SJSA1 (cell line): ENCODE measurements at regions not wholly inside any gene's neighbourhood (a gene's known extent, or its start where the extent isn't known, plus 50 kb on each side); places are given as distances from the start of the nearest gene placed in this dataset.
"Not testable (repeated sequence)": the region's sequence is repeated elsewhere in the genome, so short reads cannot be mapped to it uniquely, and the experiment has no call there.

Experiments
- DNase-seq, 2 experiments: peaks; one replicate each; pipeline ENCODE4 v3.0.0-alpha.2; 2015 to 2020; ENCODE audit warnings: low spot score in 2 of 2, low read depth in 1 of 2
- H3K27ac ChIP-seq: fragments of 250-450 bp; sonication (Bioruptor Pico); 2 replicates; pipeline ENCODE4 v1.5.1; 2020; ENCODE audit warnings: mild to moderate bottlenecking, moderate library complexity
- H3K27me3 ChIP-seq: fragments of 250-450 bp; sonication (Bioruptor Pico); replicated peaks from 2 replicates; pipeline ENCODE4 v1.5.1; 2020; ENCODE audit warnings: mild to moderate bottlenecking, moderate library complexity
- H3K36me3 ChIP-seq: fragments of 250-450 bp; sonication (Bioruptor Pico); 2 replicates; pipeline ENCODE4 v1.5.1; 2020; ENCODE audit warnings: mild to moderate bottlenecking
- H3K4me1 ChIP-seq: fragments of 250-450 bp; sonication (Bioruptor Pico); replicated peaks from 2 replicates; pipeline ENCODE4 v1.6.1; 2021; ENCODE audit warnings: mild to moderate bottlenecking
- H3K4me3 ChIP-seq: fragments of 250-450 bp; sonication (Bioruptor Pico); 2 replicates; pipeline ENCODE4 v1.5.1; 2020; ENCODE audit warnings: mild to moderate bottlenecking
- H3K9me3 ChIP-seq: fragments of 250-450 bp; sonication (Bioruptor Pico); replicated peaks from 2 replicates; pipeline ENCODE4 v1.5.1; 2020; ENCODE audit warnings: mild to moderate bottlenecking

GRCh38 chr19:56894626-56895025 is 54.1 kb upstream of the PEG3 start:
- H3K27ac ChIP-seq = no peak overlapping the region
- H3K36me3 ChIP-seq = no peaks in the 10 kb centered on the region
- no peak overlapping the region for H3K4me3 ChIP-seq
- peaks cover 4% of the 10 kb centered on the region for H3K9me3 ChIP-seq
- DNase-seq = no peak
- H3K27me3 ChIP-seq = no peaks in the 10 kb centered on the region
- no peaks in the 10 kb centered on the region for H3K4me1 ChIP-seq

- no peaks in the 10 kb centered on the region for H3K27me3 ChIP-seq
- H3K27ac ChIP-seq = no peak overlapping the region
- no peak for DNase-seq
- H3K36me3 ChIP-seq = no peaks in the 10 kb centered on the region
- peaks cover 4% of the 10 kb centered on the region for H3K9me3 ChIP-seq
- no peaks in the 10 kb centered on the region for H3K4me1 ChIP-seq
- H3K4me3 ChIP-seq = no peak overlapping the region
These were observed 55.6 kb upstream of the PEG3 start for GRCh38 chr19:56896095-56896494.

GRCh38 chr19:56899943-56900342 is 59.4 kb upstream of the PEG3 start:
- Histone ChIP-seq H3K4me3 (no peak overlapping the region), H3K36me3 (no peaks in the 10 kb centered on the region), H3K27me3 (no peaks in the 10 kb centered on the region), H3K4me1 (no peaks in the 10 kb centered on the region), H3K27ac (no peak overlapping the region), H3K9me3 (peaks cover 2% of the 10 kb centered on the region; the same call in 1 of the 2 replicates)
- no peak for DNase-seq

GRCh38 chr19:56900573-56901097 is 60.1 kb upstream of the PEG3 start:
- Histone ChIP-seq H3K4me3 (no peak overlapping the region), H3K27me3 (no peaks in the 10 kb centered on the region), H3K9me3 (peaks cover 2% of the 10 kb centered on the region; the same call in 1 of the 2 replicates), H3K27ac (no peak overlapping the region), H3K36me3 (no peaks in the 10 kb centered on the region), H3K4me1 (no peaks in the 10 kb centered on the region)
- DNase-seq = no peak

- DNase-seq = no peak
- no peaks in the 10 kb centered on the region for H3K4me1 ChIP-seq
- H3K4me3 ChIP-seq = no peak overlapping the region
- H3K36me3 ChIP-seq = no peaks in the 10 kb centered on the region
- peaks cover 7% of the 10 kb centered on the region; the same call in 1 of the 2 replicates for H3K9me3 ChIP-seq
- H3K27ac ChIP-seq = no peak overlapping the region
- H3K27me3 ChIP-seq = no peaks in the 10 kb centered on the region
These were observed 65.2 kb upstream of the PEG3 start for GRCh38 chr19:56905631-56906150.

- Histone ChIP-seq H3K36me3 (no peaks in the 10 kb centered on the region), H3K4me3 (no peak overlapping the region), H3K9me3 (peaks cover 9% of the 10 kb centered on the region), H3K27ac (no peak overlapping the region), H3K4me1 (no peaks in the 10 kb centered on the region), H3K27me3 (no peaks in the 10 kb centered on the region)
- DNase-seq = no peak
These were observed 72.0 kb upstream of the PEG3 start for GRCh38 chr19:56912401-56913112.

GRCh38 chr19:56913113-56913455 is 72.6 kb upstream of the PEG3 start:
- peaks cover 10% of the 10 kb centered on the region for H3K9me3 ChIP-seq
- DNase-seq = not testable (repeated sequence)

GRCh38 chr19:56916528-56916927 is 76.0 kb upstream of the PEG3 start:
- H3K27me3 ChIP-seq = no peaks in the 10 kb centered on the region
- H3K4me1 ChIP-seq = no peaks in the 10 kb centered on the region
- H3K27ac ChIP-seq = no peak overlapping the region
- no peaks in the 10 kb centered on the region for H3K36me3 ChIP-seq
- no peak overlapping the region for H3K4me3 ChIP-seq
- no peak for DNase-seq
- peaks cover 6% of the 10 kb centered on the region for H3K9me3 ChIP-seq

More at GRCh38 chr19:56913113-56913455, 72.6 kb upstream of the PEG3 start:
- H3K27ac ChIP-seq, H3K27me3 ChIP-seq, H3K4me1 ChIP-seq, H3K4me3 ChIP-seq, H3K36me3 ChIP-seq: not testable (repeated sequence)

GRCh38 chr19:56917529-56917928 is 77.0 kb upstream of the PEG3 start:
- Histone ChIP-seq H3K4me1 (no peaks in the 10 kb centered on the region), H3K27ac (no peak overlapping the region), H3K4me3 (no peak overlapping the region), H3K36me3 (no peaks in the 10 kb centered on the region), H3K9me3 (peaks cover 6% of the 10 kb centered on the region), H3K27me3 (no peaks in the 10 kb centered on the region)
- DNase-seq = no peak

- H3K27ac ChIP-seq = no peak overlapping the region
- H3K4me1 ChIP-seq = no peaks in the 10 kb centered on the region
- no peak overlapping the region for H3K4me3 ChIP-seq
- H3K9me3 ChIP-seq = peaks cover 6% of the 10 kb centered on the region
- DNase-seq = no peak
- H3K27me3 ChIP-seq = no peaks in the 10 kb centered on the region
- no peaks in the 10 kb centered on the region for H3K36me3 ChIP-seq
These were observed 77.5 kb upstream of the PEG3 start for GRCh38 chr19:56917998-56918397.

GRCh38 chr19:56918682-56919307 is 78.3 kb upstream of the PEG3 start:
- no peaks in the 10 kb centered on the region for H3K27me3 ChIP-seq
- no peaks in the 10 kb centered on the region for H3K36me3 ChIP-seq
- H3K4me1 ChIP-seq = no peaks in the 10 kb centered on the region
- no peak for DNase-seq
- H3K27ac ChIP-seq = no peak overlapping the region
- peaks cover 6% of the 10 kb centered on the region for H3K9me3 ChIP-seq
- no peak overlapping the region for H3K4me3 ChIP-seq

GRCh38 chr19:56919308-56919995 is 78.9 kb upstream of the PEG3 start:
- H3K9me3 ChIP-seq = peaks cover 6% of the 10 kb centered on the region
- H3K27me3 ChIP-seq = no peaks in the 10 kb centered on the region
- no peak overlapping the region for H3K27ac ChIP-seq
- no peaks in the 10 kb centered on the region for H3K36me3 ChIP-seq
- DNase-seq = no peak
- no peak overlapping the region for H3K4me3 ChIP-seq
- H3K4me1 ChIP-seq = no peaks in the 10 kb centered on the region

- not testable (repeated sequence) for H3K36me3 ChIP-seq, H3K27me3 ChIP-seq, H3K4me3 ChIP-seq, H3K27ac ChIP-seq, H3K4me1 ChIP-seq, DNase-seq
- peaks cover 17% of the 10 kb centered on the region for H3K9me3 ChIP-seq
These were observed 85.6 kb upstream of the PEG3 start for GRCh38 chr19:56926094-56926493.

GRCh38 chr19:56927294-56927693 is 86.8 kb upstream of the PEG3 start:
- Histone ChIP-seq H3K4me1 (no peaks in the 10 kb centered on the region), H3K4me3 (no peak overlapping the region)
- DNase-seq = no peak

More at GRCh38 chr19:56927294-56927693, 86.8 kb upstream of the PEG3 start:
- peaks cover 17% of the 10 kb centered on the region for H3K9me3 ChIP-seq
- H3K36me3 ChIP-seq = no peaks in the 10 kb centered on the region
- no peaks in the 10 kb centered on the region for H3K27me3 ChIP-seq
- no peak overlapping the region for H3K27ac ChIP-seq
